ENCODE measurements at regions not wholly inside any gene's neighbourhood (a gene's known extent, or its start where the extent isn't known, plus 50 kb on each side); places are given as distances from the start of the nearest gene placed in this dataset.

- no peak for FAIRE-seq
- no peaks in the 10 kb centered on the region for H3K79me2 ChIP-seq (ENCODE audit: insufficient read depth, low read length)
- ChIA-PET CTCF (ENCODE audit: low intra/inter-chr PET ratio, low total read pairs) (no interaction called here), POLR2A (no interaction called here)
- BruUV-seq (replicated peaks), result no TSS peak
- H2AFZ ChIP-seq (ENCODE audit: low read length), result no peak overlapping the region
- H3K9me3 ChIP-seq (ENCODE audit: low read length), result no peaks in the 10 kb centered on the region
- intact Hi-C loops (cut with micrococcal nuclease; ENCODE audit: unreplicated experiment) (no loop called here), in situ Hi-C loops (cut with HindIII; ENCODE audit: extremely low pct_ligation_motif_present, low pct_unique_long_range_greater_than_20kb) (no loop called here)
- 23% methylated on average over 9 of the region's 22 CpGs for WGBS (ENCODE audit: low lambda C conversion rate)
- H3K36me3 ChIP-seq (replicated peaks in 1 of 2; ENCODE audit: control insufficient read depth in 1 of 2, insufficient read depth in 2 of 2, low read length in 2 of 2), result no peaks in the 10 kb centered on the region
- ATAC-seq, result peak; percentile 35
- DNase-seq (ENCODE audit: low spot score), result no peak
- H3K27ac ChIP-seq (ENCODE audit: extremely low read length, insufficient read depth, low read length), result no peak overlapping the region
- TF ChIP-seq U2AF2 (IDR thresholded peaks at IDR 0.05; ENCODE audit: low read depth, low read length) (no peak), ZNF549 (CRISPR knock-in tag; IDR thresholded peaks at IDR 0.05) (no peak), ZNF770 (CRISPR knock-in tag; IDR thresholded peaks at IDR 0.05) (no peak), STAT5B (CRISPR knock-in tag; IDR thresholded peaks at IDR 0.05) (no peak), SKI (IDR thresholded peaks at IDR 0.05; ENCODE audit: partially characterized antibody) (no peak), ZNF143 (CRISPR knock-in tag; IDR thresholded peaks at IDR 0.05) (no peak), ZNF598 (CRISPR knock-in tag; IDR thresholded peaks at IDR 0.05; ENCODE audit: borderline replicate concordance) (no peak), PRDM4 (CRISPR knock-in tag; IDR thresholded peaks at IDR 0.05; ENCODE audit: borderline replicate concordance) (no peak), ESRRA (CRISPR knock-in tag; IDR thresholded peaks at IDR 0.05; ENCODE audit: low read depth) (no peak), GLMP (CRISPR knock-in tag; IDR thresholded peaks at IDR 0.05; ENCODE audit: borderline replicate concordance) (no peak)
- H3K4me1 ChIP-seq (ENCODE audit: insufficient read depth, low read length), result no peaks in the 10 kb centered on the region
- H3K4me3 ChIP-seq (replicated peaks in 1 of 3; ENCODE audit: insufficient read depth in 1 of 3, low read depth in 2 of 3, low read length in 3 of 3), result no peak overlapping the region
- H3K27me3 ChIP-seq (ENCODE audit: control insufficient read depth in 1 of 2, insufficient read depth in 2 of 2, low read length in 2 of 2), result peaks cover 0 to 14% of the 10 kb centered on the region in 2 experiments; a peak in 1 of 5 replicates
- no peak overlapping the region for H3K9ac ChIP-seq (ENCODE audit: insufficient read depth, low read depth, low read length)
- H3K4me2 ChIP-seq (ENCODE audit: low read depth, low read length), result no peak overlapping the region
- H4K20me1 ChIP-seq (ENCODE audit: insufficient read depth, low read length), result no peaks in the 10 kb centered on the region
These were observed 278.8 kb upstream of the PPP2R2D start for GRCh38 chr10:131621784-131622624.
